Neuronal stem cell (in vitro differentiated cells): ENCODE measurements at regions not wholly inside any gene's neighbourhood (a gene's known extent, or its start where the extent isn't known, plus 50 kb on each side); places are given as distances from the start of the nearest gene placed in this dataset.

ENCODE experiments used
- DNase-seq: peaks from one replicate; pipeline ENCODE4 v3.0.0-alpha.2; 2013; ENCODE audit warnings: low spot score
- H2AFZ ChIP-seq: one replicate; pipeline ENCODE4 v1.6.1; 2013; ENCODE audit warnings: mild to moderate bottlenecking, low read length, inconsistent platforms
- H2AK5ac ChIP-seq: 2 replicates; pipeline ENCODE4 v1.6.1; 2013; ENCODE audit warnings: low read depth, mild to moderate bottlenecking, inconsistent platforms, low read length, moderate library complexity, mixed read lengths
- H2BK120ac ChIP-seq: 2 replicates; pipeline ENCODE4 v1.6.1; 2013; ENCODE audit warnings: low read depth, mild to moderate bottlenecking, inconsistent platforms, low read length, moderate library complexity, mixed read lengths
- H2BK12ac ChIP-seq: one replicate; pipeline ENCODE4 v1.6.1; 2013; ENCODE audit warnings: low read length, inconsistent platforms
- H2BK15ac ChIP-seq: 2 replicates; pipeline ENCODE4 v1.6.1; 2013; ENCODE audit warnings: mild to moderate bottlenecking, low read length, inconsistent platforms, mixed read lengths
- H2BK5ac ChIP-seq: one replicate; pipeline ENCODE4 v1.6.1; 2013; ENCODE audit warnings: inconsistent platforms, mild to moderate bottlenecking, low read length, moderate library complexity
- H3K14ac ChIP-seq: one replicate; pipeline ENCODE4 v1.6.1; 2013; ENCODE audit warnings: low read length, inconsistent platforms
- H3K18ac ChIP-seq: 2 replicates; pipeline ENCODE4 v1.6.1; 2013; ENCODE audit warnings: low read length, inconsistent platforms
- H3K23ac ChIP-seq: 2 replicates; pipeline ENCODE4 v1.6.1; 2013; ENCODE audit warnings: low read depth, mild to moderate bottlenecking, mixed read lengths, low read length, inconsistent platforms; ENCODE audit not compliant: poor library complexity
- H3K27ac ChIP-seq: replicated peaks from 3 replicates; pipeline ENCODE4 v1.5.1; 2013; ENCODE audit warnings: low read length, inconsistent platforms
- H3K27me3 ChIP-seq, 3 experiments: 2 replicates each; pipeline ENCODE4 v1.6.1; 2013; ENCODE audit warnings: low read length in 3 of 3, mild to moderate bottlenecking in 2 of 3, inconsistent platforms in 1 of 3, low read depth in 1 of 3, mixed read lengths in 1 of 3, moderate library complexity in 1 of 3; ENCODE audit not compliant: control insufficient read depth in 3 of 3, insufficient read depth in 3 of 3
- H3K36me3 ChIP-seq, 2 donors: replicated peaks in 1 of 2; 2 replicates each; pipeline ENCODE4 v1.6.1; 2013; ENCODE audit warnings: low read length in 2 of 2; ENCODE audit not compliant: control insufficient read depth in 2 of 2, insufficient read depth in 2 of 2
- H3K4ac ChIP-seq: 2 replicates; pipeline ENCODE4 v1.6.1; 2013; ENCODE audit warnings: inconsistent platforms, mild to moderate bottlenecking, low read length, moderate library complexity
- H3K4me1 ChIP-seq, 2 donors: 1 replicate in 1 of 2; 2 replicates in 1 of 2; pipeline ENCODE4 v1.6.1; 2013; ENCODE audit warnings: low read length in 2 of 2, low read depth in 1 of 2; ENCODE audit not compliant: control insufficient read depth in 2 of 2, insufficient read depth in 1 of 2
- H3K4me2 ChIP-seq: one replicate; pipeline ENCODE4 v1.6.1; 2013; ENCODE audit warnings: mild to moderate bottlenecking, low read length, inconsistent platforms; ENCODE audit not compliant: insufficient read depth, poor library complexity, severe bottlenecking
- H3K4me3 ChIP-seq, 2 donors: 2 replicates each; pipeline ENCODE4 v1.5.1; 2013; ENCODE audit warnings: low read length in 2 of 2, mild to moderate bottlenecking in 2 of 2, inconsistent platforms in 1 of 2, moderate library complexity in 1 of 2
- H3K79me1 ChIP-seq: one replicate; pipeline ENCODE4 v1.6.1; 2013; ENCODE audit warnings: low read depth, mild to moderate bottlenecking, inconsistent platforms, low read length, moderate library complexity
- H3K9ac ChIP-seq: one replicate; pipeline ENCODE4 v1.6.1; 2013; ENCODE audit warnings: mild to moderate bottlenecking, low read depth, low read length, inconsistent platforms; ENCODE audit not compliant: poor library complexity
- H3K9me3 ChIP-seq, 2 donors: replicated peaks in 1 of 2; 2 replicates each; pipeline versions ENCODE3 to v1.6.1; 2013; ENCODE audit warnings: low read length in 2 of 2, mild to moderate bottlenecking in 2 of 2, inconsistent platforms in 1 of 2, low read depth in 1 of 2, mixed read lengths in 1 of 2, moderate library complexity in 1 of 2; ENCODE audit not compliant: control insufficient read depth in 2 of 2, insufficient read depth in 1 of 2
- H4K8ac ChIP-seq: one replicate; pipeline ENCODE4 v1.6.1; 2013; ENCODE audit warnings: low read depth, mild to moderate bottlenecking, inconsistent platforms, low read length, moderate library complexity
- H4K91ac ChIP-seq: one replicate; pipeline ENCODE4 v1.6.1; 2013; ENCODE audit warnings: low read length, low read depth, mild to moderate bottlenecking, inconsistent platforms; ENCODE audit not compliant: poor library complexity
- WGBS, 2 donors: extraction: QIAGEN DNeasy Blood & Tissue Kit; methylation state at CpG; one replicate each; pipeline ENCODE4 v1.1.7; 2013; ENCODE audit warnings: missing lambda C conversion rate in 2 of 2, mixed read lengths in 1 of 2; ENCODE audit not compliant: insufficient read length in 2 of 2, insufficient replicate concordance in 1 of 2; ENCODE audit errors: extremely low coverage in 2 of 2; 5-methylcytosine and 5-hydroxymethylcytosine counted together

GRCh38 chr16:66287416-66287815 lies 79.1 kb upstream of the CDH5 start:
- no peak overlapping the region for H3K27ac ChIP-seq
- no peaks in the 10 kb centered on the region for H3K9me3 ChIP-seq
- H2BK120ac ChIP-seq, result no peak overlapping the region
- no peak for DNase-seq
- H3K18ac ChIP-seq, result peak overlapping the region; percentile 49
- H3K23ac ChIP-seq, result no peak overlapping the region
- no peak overlapping the region for H3K4ac ChIP-seq
- no peak overlapping the region for H2AFZ ChIP-seq
- H3K9ac ChIP-seq, result peak overlapping the region; percentile 65
- no peak overlapping the region for H2BK5ac ChIP-seq
- no peak overlapping the region for H2BK15ac ChIP-seq
- no peak overlapping the region for H3K4me3 ChIP-seq
- no peak overlapping the region for H2BK12ac ChIP-seq
- no peak overlapping the region for H3K14ac ChIP-seq
- H3K4me1 ChIP-seq, result no peaks in the 10 kb centered on the region
- no peaks in the 10 kb centered on the region for H3K79me1 ChIP-seq
- H3K4me2 ChIP-seq, result no peak overlapping the region
- no peak overlapping the region for H2AK5ac ChIP-seq
- no peaks in the 10 kb centered on the region for H3K36me3 ChIP-seq
- no CpG with 5 or more reads among the region's 2 CpGs for WGBS, 2 donors
- H4K8ac ChIP-seq, result no peak overlapping the region
- no peak overlapping the region for H4K91ac ChIP-seq
- H3K27me3 ChIP-seq, result no peaks in the 10 kb centered on the region

GRCh38 chr16:66286527-66286926 lies 80.0 kb upstream of the CDH5 start:
- Histone ChIP-seq H2BK5ac (no peak overlapping the region), H2AK5ac (no peak overlapping the region), H2AFZ (no peak overlapping the region), H3K4ac (no peak overlapping the region), H2BK15ac (no peak overlapping the region), H3K27ac (no peak overlapping the region), H2BK120ac (no peak overlapping the region), H3K4me3 (no peak overlapping the region), H4K91ac (no peak overlapping the region), H3K23ac (peak overlapping the region; percentile 37), H3K14ac (peak overlapping the region; percentile 56), H2BK12ac (no peak overlapping the region), H3K79me1 (no peaks in the 10 kb centered on the region), H3K9me3 (no peaks in the 10 kb centered on the region), H3K27me3 (no peaks in the 10 kb centered on the region), H3K9ac (peak overlapping the region; percentile 38), H4K8ac (no peak overlapping the region), H3K18ac (no peak overlapping the region), H3K4me1 (no peaks in the 10 kb centered on the region), H3K36me3 (no peaks in the 10 kb centered on the region), H3K4me2 (no peak overlapping the region)
- WGBS, 2 donors, result no CpG with 5 or more reads among the region's 9 CpGs
- DNase-seq, result no peak

GRCh38 chr16:66278604-66279262 lies 87.8 kb upstream of the CDH5 start:
- WGBS, 2 donors, result no CpG with 5 or more reads among the region's 1 CpG
- H3K9ac ChIP-seq, result no peak overlapping the region
- H3K4me2 ChIP-seq, result no peak overlapping the region
- DNase-seq, result no peak
- no peak overlapping the region for H2BK15ac ChIP-seq
- H2AFZ ChIP-seq, result no peak overlapping the region
- H3K14ac ChIP-seq, result no peak overlapping the region
- H3K27ac ChIP-seq, result no peak overlapping the region
- no peak overlapping the region for H3K23ac ChIP-seq
- no peaks in the 10 kb centered on the region for H3K36me3 ChIP-seq
- H2BK120ac ChIP-seq, result no peak overlapping the region
- no peaks in the 10 kb centered on the region for H3K4me1 ChIP-seq
- no peak overlapping the region for H2BK12ac ChIP-seq
- no peak overlapping the region for H2BK5ac ChIP-seq
- no peaks in the 10 kb centered on the region for H3K27me3 ChIP-seq
- no peak overlapping the region for H2AK5ac ChIP-seq
- no peak overlapping the region for H4K8ac ChIP-seq
- no peak overlapping the region for H4K91ac ChIP-seq
- no peak overlapping the region for H3K4ac ChIP-seq
- H3K18ac ChIP-seq, result no peak overlapping the region
- no peak overlapping the region for H3K4me3 ChIP-seq
- H3K79me1 ChIP-seq, result no peaks in the 10 kb centered on the region
- peaks cover 0 to 7% of the 10 kb centered on the region in 2 donors for H3K9me3 ChIP-seq

- H2BK120ac ChIP-seq, result no peak overlapping the region
- no peak overlapping the region for H2AK5ac ChIP-seq
- H3K36me3 ChIP-seq, result no peaks in the 10 kb centered on the region
- H3K9ac ChIP-seq, result no peak overlapping the region
- H3K27ac ChIP-seq, result no peak overlapping the region
- H3K4me3 ChIP-seq, result no peak overlapping the region
- DNase-seq, result no peak
- H3K27me3 ChIP-seq, result no peaks in the 10 kb centered on the region
- H2BK15ac ChIP-seq, result no peak overlapping the region
- WGBS, 2 donors, result no CpG with 5 or more reads among the region's 2 CpGs
- no peak overlapping the region for H2BK5ac ChIP-seq
- H3K14ac ChIP-seq, result no peak overlapping the region
- H3K4me1 ChIP-seq, result no peaks in the 10 kb centered on the region
- no peak overlapping the region for H4K8ac ChIP-seq
- H2BK12ac ChIP-seq, result no peak overlapping the region
- no peaks in the 10 kb centered on the region for H3K79me1 ChIP-seq
- H3K18ac ChIP-seq, result peak overlapping the region; percentile 41
- no peak overlapping the region for H4K91ac ChIP-seq
- H3K9me3 ChIP-seq, result peaks cover 0 to 7% of the 10 kb centered on the region in 2 donors
- no peak overlapping the region for H2AFZ ChIP-seq
- no peak overlapping the region for H3K23ac ChIP-seq
- no peak overlapping the region for H3K4ac ChIP-seq
- H3K4me2 ChIP-seq, result no peak overlapping the region
Observed at GRCh38 chr16:66278111-66278531, 88.4 kb upstream of the CDH5 start.
